ENCODE measurements at regions not wholly inside any gene's neighbourhood (a gene's known extent, or its start where the extent isn't known, plus 50 kb on each side); places are given as distances from the start of the nearest gene placed in this dataset.

GRCh38 chr2:195164930-195165329 is 492.1 kb upstream of the SLC39A10 start:
- no peak for TF ChIP-seq ZBTB38 (CRISPR knock-in tag; IDR thresholded peaks at IDR 0.05)
- no peak for TF ChIP-seq KLF16 (CRISPR knock-in tag; IDR thresholded peaks at IDR 0.05)
- TF ChIP-seq ZNF44 (CRISPR knock-in tag; IDR thresholded peaks at IDR 0.05), result no peak
- no peak for TF ChIP-seq CTCF (CRISPR knock-in tag; IDR thresholded peaks at IDR 0.05)
- no peak for TF ChIP-seq MED8 (CRISPR knock-in tag; IDR thresholded peaks at IDR 0.05; ENCODE audit: insufficient replicate concordance)
- TF ChIP-seq SOX6 (IDR thresholded peaks at IDR 0.05), result no peak
- TF ChIP-seq SOX6 (CRISPR knock-in tag; IDR thresholded peaks at IDR 0.05), result no peak
